Activated naive CD8-positive, alpha-beta T cell treated with anti-CD3 and anti-CD28 coated beads for 36 hours (primary cell): ENCODE measurements at regions not wholly inside any gene's neighbourhood (a gene's known extent, or its start where the extent isn't known, plus 50 kb on each side); places are given as distances from the start of the nearest gene placed in this dataset.
"Not testable (repeated sequence)": the region's sequence is repeated elsewhere in the genome, so short reads cannot be mapped to it uniquely, and the experiment has no call there.

ENCODE experiments used
- DNase-seq: peaks from one replicate; pipeline ENCODE4 v3.0.0; 2021
- H3K27ac Mint-ChIP-seq: one replicate; pipeline ENCODE4 v1.8.0; 2022; ENCODE audit warnings: mild to moderate bottlenecking, moderate library complexity, mixed read lengths
- H3K27me3 Mint-ChIP-seq: one replicate; pipeline ENCODE4 v1.8.0; 2022; ENCODE audit warnings: mild to moderate bottlenecking, mixed read lengths
- H3K36me3 Mint-ChIP-seq: one replicate; pipeline ENCODE4 v1.8.0; 2021; ENCODE audit warnings: mild to moderate bottlenecking, mixed read lengths
- H3K4me1 Mint-ChIP-seq: one replicate; pipeline ENCODE4 v1.8.0; 2021; ENCODE audit warnings: mixed read lengths
- H3K4me3 Mint-ChIP-seq: one replicate; pipeline ENCODE4 v1.8.0; 2022; ENCODE audit warnings: mild to moderate bottlenecking, moderate library complexity, mixed read lengths
- H3K9me3 Mint-ChIP-seq: one replicate; pipeline ENCODE4 v1.8.0; 2022; ENCODE audit warnings: mixed read lengths

DNA sequence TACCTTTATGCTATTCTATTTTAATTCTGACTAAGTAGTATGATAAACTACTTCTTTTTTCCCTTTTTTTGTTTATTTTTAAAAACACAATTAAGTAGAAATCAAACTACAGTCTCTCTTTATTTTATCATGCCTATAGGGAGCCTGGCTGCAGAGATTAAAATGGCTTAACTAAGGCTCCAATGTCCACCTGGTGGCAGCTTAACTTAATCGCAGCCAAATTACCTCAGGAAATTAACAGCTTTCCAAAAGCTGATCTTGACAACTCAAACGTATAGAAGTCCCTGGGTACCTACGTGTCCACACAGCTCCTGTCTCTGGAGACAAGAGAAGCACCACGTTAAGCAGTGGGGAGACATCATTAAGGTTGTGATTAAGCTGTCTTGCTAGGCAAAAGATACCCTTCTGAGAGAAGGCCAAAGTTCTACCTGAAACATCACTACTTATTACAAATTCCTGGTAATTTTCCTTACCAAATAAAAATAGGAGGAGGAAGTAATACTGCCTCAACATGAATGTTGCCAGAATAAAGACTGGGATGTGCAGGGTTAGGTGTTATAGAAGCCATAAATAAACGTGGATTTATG, 63.2 kb upstream of the SNX19 start:
- peaks cover 12% of the 10 kb centered on the region for H3K9me3 Mint-ChIP-seq
- no peaks in the 10 kb centered on the region for H3K36me3 Mint-ChIP-seq
- DNase-seq, result no peak
- H3K27ac Mint-ChIP-seq, result no peak overlapping the region
- no peak overlapping the region for H3K4me3 Mint-ChIP-seq
- H3K27me3 Mint-ChIP-seq, result peaks cover 28% of the 10 kb centered on the region
- H3K4me1 Mint-ChIP-seq, result no peaks in the 10 kb centered on the region

DNA sequence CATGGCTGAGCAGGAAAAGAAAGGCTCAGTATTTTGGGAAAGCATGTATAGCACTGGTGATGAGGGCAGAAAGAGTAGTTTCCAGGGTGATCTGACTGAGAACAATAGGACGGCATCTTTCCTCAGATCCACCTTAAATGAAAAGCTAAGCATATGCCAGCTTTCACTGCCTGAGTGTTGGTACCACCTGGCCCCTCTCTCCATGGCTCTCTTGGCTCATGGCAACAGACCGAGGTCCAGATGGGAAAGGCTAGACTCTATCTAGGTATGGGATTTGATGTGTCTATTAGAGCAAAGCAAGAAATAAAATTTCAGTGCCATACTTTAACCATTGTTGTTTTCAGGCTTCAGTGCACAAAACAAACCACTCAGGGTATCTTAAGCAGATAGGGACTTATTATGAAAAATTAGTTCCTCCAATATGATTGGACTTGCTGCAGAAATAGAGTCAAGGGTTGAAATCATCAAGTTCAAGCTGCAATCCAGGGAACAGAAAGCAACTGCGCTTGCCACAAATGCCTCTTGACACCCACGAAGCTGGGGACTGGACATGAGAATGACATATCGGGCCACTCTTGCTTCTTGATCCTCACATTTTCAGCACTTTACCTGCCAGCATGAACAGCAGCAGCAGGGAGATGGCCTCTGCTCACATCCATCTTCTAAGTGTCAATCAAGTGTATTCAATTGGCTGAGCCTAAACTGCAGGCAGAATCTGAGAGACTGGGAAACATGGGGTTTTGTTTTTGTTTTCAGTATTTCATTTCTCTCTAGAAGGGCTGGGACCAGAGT, 64.0 kb upstream of the SNX19 start:
- peaks cover 12% of the 10 kb centered on the region for H3K9me3 Mint-ChIP-seq
- peaks cover 24% of the 10 kb centered on the region for H3K27me3 Mint-ChIP-seq
- no peaks in the 10 kb centered on the region for H3K36me3 Mint-ChIP-seq
- H3K4me1 Mint-ChIP-seq, result no peaks in the 10 kb centered on the region
- no peak overlapping the region for H3K27ac Mint-ChIP-seq
- no peak overlapping the region for H3K4me3 Mint-ChIP-seq
- DNase-seq, result no peak

DNA sequence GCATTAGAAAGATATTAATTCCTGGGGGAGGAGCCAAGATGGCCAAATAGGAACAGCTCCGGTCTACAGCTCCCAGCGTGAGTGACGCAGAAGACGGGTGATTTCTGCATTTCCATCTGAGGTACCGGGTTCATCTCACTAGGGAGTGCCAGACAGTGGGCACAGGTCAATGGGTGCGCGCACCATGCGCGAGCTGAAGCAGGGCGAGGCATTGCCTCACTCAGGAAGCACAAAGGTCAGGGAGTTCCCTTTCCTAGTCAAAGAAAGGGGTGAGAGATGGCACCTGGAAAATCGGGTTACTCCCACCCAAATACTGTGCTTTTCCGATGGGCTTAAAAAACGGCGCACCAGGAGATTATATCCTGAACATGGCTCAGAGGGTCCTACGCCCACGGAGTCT, 68.0 kb upstream of the SNX19 start:
- peaks cover 18% of the 10 kb centered on the region for H3K27me3 Mint-ChIP-seq
- H3K4me1 Mint-ChIP-seq, H3K27ac Mint-ChIP-seq: not testable (repeated sequence)

DNA sequence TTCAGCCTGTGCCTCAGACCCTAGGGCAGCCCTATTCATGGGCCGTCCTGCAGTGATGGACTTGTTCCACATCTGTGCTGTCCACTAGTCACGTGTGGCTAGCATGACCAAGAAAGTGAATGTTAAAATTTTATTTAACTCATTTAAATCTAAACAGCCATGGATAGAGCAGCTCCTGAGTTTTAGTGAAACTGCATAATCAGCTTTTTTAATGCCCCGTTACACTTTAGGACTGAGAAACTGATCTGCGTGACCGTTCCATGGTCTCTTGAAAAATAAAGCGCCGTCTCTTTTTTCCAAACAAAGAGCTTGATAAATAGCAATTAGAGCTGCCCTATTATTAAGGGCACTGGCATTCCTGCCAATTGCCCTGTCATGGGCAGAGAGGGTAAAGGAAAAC, 76.5 kb upstream of the SNX19 start:
- Mint-ChIP-seq H3K27ac (no peak overlapping the region), H3K9me3 (peaks cover 5% of the 10 kb centered on the region), H3K4me1 (no peaks in the 10 kb centered on the region), H3K27me3 (peaks cover 3% of the 10 kb centered on the region), H3K4me3 (no peak overlapping the region), H3K36me3 (no peaks in the 10 kb centered on the region)
- no peak for DNase-seq

More for the DNA sequence above, 68.0 kb upstream of the SNX19 start:
- H3K36me3 Mint-ChIP-seq, H3K4me3 Mint-ChIP-seq, H3K9me3 Mint-ChIP-seq, DNase-seq: not testable (repeated sequence)

DNA sequence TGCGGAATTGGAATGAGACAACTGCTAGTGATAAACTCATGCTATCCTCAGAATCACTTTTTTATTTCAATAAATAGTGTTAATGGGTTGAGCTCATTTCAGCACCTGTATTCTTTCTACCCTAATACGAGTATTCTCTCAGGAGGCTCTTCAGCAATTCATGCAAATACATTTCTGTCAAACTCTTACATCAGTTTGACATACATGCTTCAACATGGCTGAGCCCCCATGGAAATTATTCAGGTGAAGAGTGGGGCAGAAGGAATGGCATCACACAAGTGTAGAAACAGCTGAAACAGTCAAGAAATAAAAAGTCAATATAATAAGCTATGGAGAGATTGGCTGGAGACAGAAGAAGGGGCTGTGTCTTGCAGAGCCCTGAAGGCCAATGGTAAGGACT, 77.8 kb upstream of the SNX19 start:
- Mint-ChIP-seq H3K27me3 (peaks cover 3% of the 10 kb centered on the region), H3K4me3 (no peak overlapping the region), H3K36me3 (no peaks in the 10 kb centered on the region), H3K9me3 (peaks cover 5% of the 10 kb centered on the region), H3K27ac (no peak overlapping the region), H3K4me1 (no peaks in the 10 kb centered on the region)
- no peak for DNase-seq

DNA sequence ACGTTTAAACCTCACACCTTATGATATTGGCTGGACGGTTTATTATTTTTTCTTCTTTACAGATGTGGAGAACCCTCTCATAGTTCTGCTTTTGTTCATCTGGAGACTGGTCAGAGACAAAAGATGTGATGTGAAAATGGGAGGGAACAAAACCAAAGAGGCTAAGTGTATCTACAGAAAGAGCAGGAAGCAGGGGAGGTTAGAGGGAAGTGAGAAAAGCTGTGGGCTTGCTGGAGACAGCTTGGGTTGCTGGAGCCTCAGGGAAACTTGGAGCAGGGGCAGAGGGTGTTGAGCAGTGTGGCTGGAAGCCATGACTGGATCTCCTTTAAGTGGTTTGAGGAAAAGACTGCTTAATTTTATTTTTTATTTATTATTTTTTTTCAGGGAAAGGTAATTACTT, 79.0 kb upstream of the SNX19 start:
- H3K27ac Mint-ChIP-seq, result no peak overlapping the region
- H3K36me3 Mint-ChIP-seq, result no peaks in the 10 kb centered on the region
- no peaks in the 10 kb centered on the region for H3K4me1 Mint-ChIP-seq
- peaks cover 3% of the 10 kb centered on the region for H3K27me3 Mint-ChIP-seq
- no peak for DNase-seq
- no peak overlapping the region for H3K4me3 Mint-ChIP-seq
- H3K9me3 Mint-ChIP-seq, result peaks cover 3% of the 10 kb centered on the region

DNA sequence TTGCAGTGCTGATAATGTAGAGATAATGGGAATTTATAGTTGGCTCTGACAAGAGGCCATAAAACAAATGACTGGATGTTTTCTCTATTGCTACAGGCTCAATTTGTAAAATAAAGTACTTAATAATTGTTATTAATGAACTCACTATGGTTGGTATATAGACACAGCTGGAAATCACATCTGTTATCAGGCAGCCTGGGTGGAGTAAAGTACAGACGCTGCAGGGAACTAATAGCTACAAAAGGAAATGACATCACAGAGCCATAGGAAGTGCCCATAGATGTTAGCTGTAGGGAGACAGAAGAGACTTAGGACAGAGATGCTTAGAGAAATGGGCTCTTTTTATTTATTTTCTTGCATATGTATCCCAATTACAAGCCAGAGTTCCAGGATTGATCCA, 81.0 kb upstream of the SNX19 start:
- DNase-seq, result no peak
- Mint-ChIP-seq H3K27ac (no peak overlapping the region), H3K27me3 (peaks cover 3% of the 10 kb centered on the region), H3K36me3 (no peaks in the 10 kb centered on the region), H3K4me3 (no peak overlapping the region), H3K9me3 (no peaks in the 10 kb centered on the region), H3K4me1 (no peaks in the 10 kb centered on the region)

DNA sequence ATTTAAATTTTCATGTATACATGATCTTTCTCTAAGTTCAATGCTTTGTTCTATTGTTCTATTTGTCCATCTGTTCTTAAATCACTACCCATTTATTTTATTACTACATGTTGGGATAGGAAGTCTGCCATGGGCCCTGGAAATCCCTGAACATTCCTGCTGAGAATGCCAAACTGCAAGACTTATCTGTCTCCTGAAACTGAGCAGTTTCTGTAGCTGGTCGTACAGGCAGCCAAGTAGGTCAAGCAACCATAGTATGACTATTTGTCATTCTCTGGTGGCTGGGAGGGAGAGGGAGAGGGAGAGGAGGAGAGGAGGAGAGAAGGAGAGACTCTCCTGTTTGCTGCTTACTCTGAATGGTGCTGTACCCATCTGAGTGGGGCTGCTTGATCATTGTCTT, 82.8 kb upstream of the SNX19 start:
- Mint-ChIP-seq H3K4me3 (no peak overlapping the region), H3K27me3 (peaks cover 3% of the 10 kb centered on the region), H3K36me3 (no peaks in the 10 kb centered on the region), H3K4me1 (no peaks in the 10 kb centered on the region), H3K27ac (no peak overlapping the region), H3K9me3 (no peaks in the 10 kb centered on the region)
- no peak for DNase-seq

DNA sequence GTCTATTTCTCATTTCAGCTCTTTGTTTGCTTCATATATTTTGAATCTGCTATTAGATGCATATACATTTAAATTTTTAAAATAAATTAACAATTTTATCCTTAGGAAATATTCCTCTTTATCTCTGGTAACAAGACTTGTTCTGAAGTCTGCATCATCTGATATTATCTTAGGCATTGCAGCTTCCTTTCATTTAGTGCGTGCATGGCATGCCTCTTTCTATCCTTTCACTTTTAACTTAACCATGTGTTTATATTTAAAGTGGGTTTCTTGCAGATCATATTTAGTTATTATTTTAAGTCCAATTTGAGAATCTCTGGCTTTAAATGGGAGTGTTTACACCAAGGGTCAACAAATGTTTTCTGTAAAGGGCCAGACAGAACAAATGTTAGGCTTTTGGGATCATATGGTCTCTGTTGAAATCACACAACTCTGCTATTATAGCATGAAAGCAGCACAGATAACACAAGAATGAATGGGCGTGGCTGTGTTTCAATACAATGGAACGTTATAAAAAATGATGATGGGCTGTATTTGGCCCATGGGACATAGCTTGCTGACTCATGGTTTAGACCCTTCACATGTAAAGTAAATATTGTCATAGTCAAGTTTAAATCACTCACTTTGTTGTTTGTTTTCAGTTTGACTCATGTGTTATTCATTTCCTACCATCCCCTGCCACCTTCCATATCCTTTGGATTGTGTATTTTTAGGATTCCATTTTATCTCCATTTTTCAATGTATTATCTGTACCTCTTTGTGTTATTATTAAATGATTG, 83.9 kb upstream of the SNX19 start:
- H3K27ac Mint-ChIP-seq, result no peak overlapping the region
- H3K36me3 Mint-ChIP-seq, result no peaks in the 10 kb centered on the region
- H3K9me3 Mint-ChIP-seq, result no peaks in the 10 kb centered on the region
- no peak for DNase-seq
- H3K27me3 Mint-ChIP-seq, result peaks cover 1% of the 10 kb centered on the region
- H3K4me1 Mint-ChIP-seq, result no peaks in the 10 kb centered on the region
- H3K4me3 Mint-ChIP-seq, result no peak overlapping the region

DNA sequence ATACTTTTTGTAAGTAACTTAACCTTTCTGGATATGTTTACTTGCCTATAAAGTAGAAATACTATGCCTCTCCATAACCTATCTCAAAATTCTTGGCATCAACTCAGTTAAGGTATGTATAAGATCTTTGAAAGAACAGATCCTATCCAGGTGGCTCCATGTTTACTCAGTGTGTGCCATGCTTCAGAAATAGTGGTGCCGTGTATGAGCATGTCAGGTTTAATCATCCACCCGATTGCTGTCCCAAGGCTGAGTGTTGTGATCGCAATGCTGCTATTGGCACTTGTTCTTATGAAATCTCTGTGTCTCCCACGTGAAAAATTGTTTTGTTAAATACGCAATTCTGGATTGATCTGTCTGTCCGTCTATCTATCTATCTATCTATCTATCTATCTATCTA, 85.9 kb upstream of the SNX19 start:
- no peak for DNase-seq
- no peaks in the 10 kb centered on the region for H3K36me3 Mint-ChIP-seq
- H3K4me3 Mint-ChIP-seq, result no peak overlapping the region
- H3K27me3 Mint-ChIP-seq, result no peaks in the 10 kb centered on the region
- no peaks in the 10 kb centered on the region for H3K4me1 Mint-ChIP-seq
- H3K9me3 Mint-ChIP-seq, result no peaks in the 10 kb centered on the region
- no peak overlapping the region for H3K27ac Mint-ChIP-seq

DNA sequence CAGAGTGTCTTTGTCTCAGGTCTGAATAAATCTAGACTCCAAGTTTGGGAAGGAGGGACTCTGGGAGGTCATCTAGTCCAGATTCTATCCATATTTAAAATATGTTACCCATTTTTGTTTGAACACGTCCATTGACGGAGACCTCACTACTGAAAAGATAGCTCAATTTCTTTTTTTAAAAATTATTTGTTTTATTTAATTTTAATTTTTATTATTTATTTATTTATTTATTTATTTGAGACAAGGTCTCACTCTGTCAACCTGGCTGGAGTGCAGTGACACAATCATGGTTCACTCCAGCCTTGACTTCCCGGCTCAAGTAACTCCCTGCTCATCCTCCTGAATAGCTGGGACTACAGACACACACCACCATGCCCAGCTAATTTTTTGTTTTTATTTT, 89.5 kb upstream of the SNX19 start:
- Mint-ChIP-seq H3K27me3 (no peaks in the 10 kb centered on the region), H3K9me3 (peaks cover 2% of the 10 kb centered on the region), H3K36me3 (no peaks in the 10 kb centered on the region)

DNA sequence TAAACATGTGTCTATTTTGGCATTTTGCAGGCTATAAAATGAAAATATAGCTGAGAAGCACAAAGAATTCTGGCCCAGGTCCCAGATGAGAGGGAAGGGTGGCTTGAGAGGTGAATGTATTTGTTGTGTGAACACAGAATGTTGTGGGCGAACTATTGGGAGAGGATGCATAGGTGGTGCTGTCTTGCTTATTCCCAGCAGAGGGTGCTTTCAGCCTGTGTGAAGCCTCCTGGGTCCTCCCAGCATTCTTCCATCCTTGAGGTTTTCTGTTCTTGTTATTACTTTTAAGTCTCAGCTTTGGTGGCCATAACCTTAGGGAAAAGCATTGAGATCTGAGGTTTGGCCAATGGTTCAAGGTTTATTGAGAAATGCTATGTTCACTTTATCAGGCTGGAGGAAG, 108.7 kb upstream of the SNX19 start:
- H3K4me1 Mint-ChIP-seq, result no peaks in the 10 kb centered on the region
- no peaks in the 10 kb centered on the region for H3K36me3 Mint-ChIP-seq
- peaks cover 2% of the 10 kb centered on the region for H3K9me3 Mint-ChIP-seq
- H3K27ac Mint-ChIP-seq, result no peak overlapping the region
- DNase-seq, result no peak
- no peaks in the 10 kb centered on the region for H3K27me3 Mint-ChIP-seq
- H3K4me3 Mint-ChIP-seq, result no peak overlapping the region

More for the DNA sequence above, 89.5 kb upstream of the SNX19 start:
- no peak for DNase-seq
- H3K27ac Mint-ChIP-seq, result no peak overlapping the region
- H3K4me1 Mint-ChIP-seq, result no peaks in the 10 kb centered on the region
- H3K4me3 Mint-ChIP-seq, result no peak overlapping the region

DNA sequence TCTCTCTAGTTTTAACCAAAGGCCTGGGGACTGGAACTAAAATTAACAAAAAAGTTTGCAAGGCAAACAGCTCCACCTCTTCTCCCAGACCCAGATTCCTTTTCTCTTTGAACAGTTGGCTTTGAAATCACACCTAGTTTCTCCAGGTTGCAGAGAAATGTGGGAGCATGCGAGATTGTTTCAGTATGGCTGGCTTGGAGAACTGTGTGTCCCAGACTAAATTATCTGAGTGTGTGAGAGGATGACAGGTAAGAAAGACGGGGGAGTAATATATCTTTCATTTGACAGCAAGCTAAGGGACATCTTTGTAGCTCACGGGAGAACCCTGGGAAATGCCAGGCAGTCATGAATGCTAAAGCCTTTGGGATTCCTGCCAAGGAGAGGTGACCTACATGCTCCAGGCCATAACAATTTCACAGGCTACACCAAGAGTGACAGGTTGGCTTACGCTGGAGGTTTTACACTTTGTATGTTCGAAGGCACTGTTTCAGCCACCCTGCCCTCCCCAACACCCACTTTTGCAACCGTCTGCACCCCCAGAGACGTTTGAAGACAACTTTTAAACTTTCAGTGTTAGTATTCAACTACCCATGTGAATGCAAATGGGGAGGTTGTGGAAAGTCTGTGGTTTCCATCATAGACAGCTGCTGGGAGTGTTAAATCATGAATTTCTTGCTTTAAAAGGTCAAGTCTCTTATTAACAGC, 109.3 kb upstream of the SNX19 start:
- Mint-ChIP-seq H3K27me3 (no peaks in the 10 kb centered on the region), H3K4me3 (no peak overlapping the region), H3K4me1 (no peaks in the 10 kb centered on the region), H3K27ac (no peak overlapping the region), H3K36me3 (no peaks in the 10 kb centered on the region), H3K9me3 (peaks cover 2% of the 10 kb centered on the region)
- no peak for DNase-seq

DNA sequence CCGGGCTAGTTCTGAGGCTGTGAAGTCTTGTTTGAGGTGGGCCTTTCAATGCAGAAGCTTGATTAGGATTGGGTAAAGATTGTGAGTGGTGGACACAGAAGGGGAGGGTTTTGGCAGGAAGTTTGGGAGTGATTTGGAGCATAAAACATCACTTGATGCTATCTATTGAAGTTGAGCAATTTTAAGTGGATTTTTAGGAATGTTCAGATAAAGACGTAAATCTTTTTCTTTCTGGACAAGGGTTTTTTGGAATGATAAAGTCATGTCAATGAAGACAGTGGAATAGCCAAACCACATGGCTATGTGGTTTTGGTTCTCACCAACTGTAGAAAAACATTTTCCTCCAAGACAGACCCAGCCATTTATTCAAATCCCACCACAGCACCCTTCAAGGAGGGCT, 111.2 kb upstream of the SNX19 start:
- DNase-seq, result no peak
- Mint-ChIP-seq H3K27ac (no peak overlapping the region), H3K27me3 (no peaks in the 10 kb centered on the region), H3K9me3 (peaks cover 2% of the 10 kb centered on the region), H3K4me1 (no peaks in the 10 kb centered on the region), H3K4me3 (no peak overlapping the region), H3K36me3 (no peaks in the 10 kb centered on the region)

DNA sequence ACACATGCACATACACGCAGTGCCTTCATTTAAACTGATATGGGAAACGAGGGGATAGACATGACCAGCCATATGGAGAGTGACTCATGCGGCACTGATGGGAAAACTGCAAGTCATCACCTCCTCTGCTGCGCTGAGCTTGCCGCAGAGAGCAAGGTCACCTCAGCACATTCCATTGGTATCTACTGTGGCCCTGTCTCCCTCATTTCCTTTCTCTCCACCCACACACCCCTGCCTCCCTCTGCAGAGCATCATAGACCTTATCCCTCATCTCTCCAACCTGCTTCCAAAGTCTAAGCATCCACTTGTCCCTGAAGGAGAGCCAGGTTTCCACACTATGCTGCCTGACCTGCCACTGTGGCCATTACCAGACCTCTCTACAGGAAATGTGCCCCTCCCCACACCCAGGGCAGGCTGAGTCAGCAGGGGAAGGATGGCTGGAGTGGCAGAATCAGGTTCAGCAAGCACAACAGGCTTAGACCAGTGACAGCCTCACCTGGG, 116.9 kb upstream of the SNX19 start:
- Mint-ChIP-seq H3K9me3 (peaks cover 1% of the 10 kb centered on the region), H3K27me3 (no peaks in the 10 kb centered on the region), H3K27ac (no peak overlapping the region), H3K4me1 (no peaks in the 10 kb centered on the region), H3K4me3 (no peak overlapping the region), H3K36me3 (no peaks in the 10 kb centered on the region)
- DNase-seq, result no peak
